ENCODE measurements at regions not wholly inside any gene's neighbourhood (a gene's known extent, or its start where the extent isn't known, plus 50 kb on each side); places are given as distances from the start of the nearest gene placed in this dataset.

DNA sequence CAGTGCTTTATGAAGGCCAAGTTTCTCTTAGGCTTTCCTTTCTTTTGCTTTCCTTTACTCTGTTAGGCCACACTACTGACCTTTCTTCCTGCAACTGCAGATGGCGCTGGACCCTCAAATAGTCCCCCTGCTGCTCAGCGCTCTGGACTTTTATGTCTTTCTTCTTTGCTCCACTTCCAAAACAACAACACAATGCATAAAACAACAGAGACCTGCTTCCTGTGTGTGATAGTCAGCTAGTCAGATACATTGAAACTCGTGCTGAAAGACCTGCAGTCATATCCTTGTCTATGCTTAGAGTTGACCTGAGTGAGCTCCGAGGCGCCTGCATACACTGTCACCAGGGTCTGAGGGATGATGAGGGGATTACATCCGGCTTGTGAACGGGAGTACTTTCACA, 108.9 kb upstream of the TEX13D start:
- TF ChIP-seq, protein P1, sequence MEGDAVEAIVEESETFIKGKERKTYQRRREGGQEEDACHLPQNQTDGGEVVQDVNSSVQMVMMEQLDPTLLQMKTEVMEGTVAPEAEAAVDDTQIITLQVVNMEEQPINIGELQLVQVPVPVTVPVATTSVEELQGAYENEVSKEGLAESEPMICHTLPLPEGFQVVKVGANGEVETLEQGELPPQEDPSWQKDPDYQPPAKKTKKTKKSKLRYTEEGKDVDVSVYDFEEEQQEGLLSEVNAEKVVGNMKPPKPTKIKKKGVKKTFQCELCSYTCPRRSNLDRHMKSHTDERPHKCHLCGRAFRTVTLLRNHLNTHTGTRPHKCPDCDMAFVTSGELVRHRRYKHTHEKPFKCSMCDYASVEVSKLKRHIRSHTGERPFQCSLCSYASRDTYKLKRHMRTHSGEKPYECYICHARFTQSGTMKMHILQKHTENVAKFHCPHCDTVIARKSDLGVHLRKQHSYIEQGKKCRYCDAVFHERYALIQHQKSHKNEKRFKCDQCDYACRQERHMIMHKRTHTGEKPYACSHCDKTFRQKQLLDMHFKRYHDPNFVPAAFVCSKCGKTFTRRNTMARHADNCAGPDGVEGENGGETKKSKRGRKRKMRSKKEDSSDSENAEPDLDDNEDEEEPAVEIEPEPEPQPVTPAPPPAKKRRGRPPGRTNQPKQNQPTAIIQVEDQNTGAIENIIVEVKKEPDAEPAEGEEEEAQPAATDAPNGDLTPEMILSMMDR (IDR thresholded peaks at IDR 0.05): no peak
- no peak for TF ChIP-seq POLR2A (IDR thresholded peaks at IDR 0.05)

All from Peyer's patch (tissue), 4 donors.